Ureter (tissue), 1 donor: ENCODE measurements at regions not wholly inside any gene's neighbourhood (a gene's known extent, or its start where the extent isn't known, plus 50 kb on each side); places are given as distances from the start of the nearest gene placed in this dataset.
"Not testable (repeated sequence)": the region's sequence is repeated elsewhere in the genome, so short reads cannot be mapped to it uniquely, and the experiment has no call there.

Experiments
- DNase-seq: peaks from one replicate; pipeline ENCODE4 v3.0.0-alpha.2; 2020; ENCODE audit warnings: low spot score
- donor health status: DM: yes; HTN: yes; CAD: no.

- DNase-seq: not testable (repeated sequence)
Measured at GRCh38 chr3:195669310-195669709, 51.5 kb upstream of the MUC20 start.

- not testable (repeated sequence) for DNase-seq
Measured at GRCh38 chr3:195668131-195668766, 52.5 kb upstream of the MUC20 start.

GRCh38 chr3:195665311-195665710, 55.5 kb upstream of the MUC20 start:
- DNase-seq: not testable (repeated sequence)

DNA sequence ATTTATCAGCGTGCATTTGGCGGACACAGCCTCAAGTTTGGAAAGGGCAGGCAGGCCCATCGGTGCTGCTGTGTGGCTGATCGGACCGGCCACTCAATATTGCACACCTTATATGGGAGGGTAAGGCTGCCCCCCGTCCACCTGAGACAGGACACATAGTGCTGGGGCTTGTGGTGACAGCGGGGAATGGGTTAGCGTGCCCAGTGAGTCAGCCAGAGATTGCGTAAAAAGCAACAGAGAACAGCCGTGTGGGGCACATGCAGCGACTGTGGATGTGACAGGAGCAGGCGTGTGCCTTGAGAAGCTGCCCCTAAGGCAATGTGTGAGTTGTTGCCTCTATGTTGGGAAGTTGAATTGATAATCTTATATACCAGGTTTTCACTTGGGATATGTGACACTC, 56.6 kb upstream of the MUC20 start:
- not testable (repeated sequence) for DNase-seq

GRCh38 chr3:195659136-195659533, 61.6 kb upstream of the MUC20 start:
- DNase-seq: not testable (repeated sequence)

DNA sequence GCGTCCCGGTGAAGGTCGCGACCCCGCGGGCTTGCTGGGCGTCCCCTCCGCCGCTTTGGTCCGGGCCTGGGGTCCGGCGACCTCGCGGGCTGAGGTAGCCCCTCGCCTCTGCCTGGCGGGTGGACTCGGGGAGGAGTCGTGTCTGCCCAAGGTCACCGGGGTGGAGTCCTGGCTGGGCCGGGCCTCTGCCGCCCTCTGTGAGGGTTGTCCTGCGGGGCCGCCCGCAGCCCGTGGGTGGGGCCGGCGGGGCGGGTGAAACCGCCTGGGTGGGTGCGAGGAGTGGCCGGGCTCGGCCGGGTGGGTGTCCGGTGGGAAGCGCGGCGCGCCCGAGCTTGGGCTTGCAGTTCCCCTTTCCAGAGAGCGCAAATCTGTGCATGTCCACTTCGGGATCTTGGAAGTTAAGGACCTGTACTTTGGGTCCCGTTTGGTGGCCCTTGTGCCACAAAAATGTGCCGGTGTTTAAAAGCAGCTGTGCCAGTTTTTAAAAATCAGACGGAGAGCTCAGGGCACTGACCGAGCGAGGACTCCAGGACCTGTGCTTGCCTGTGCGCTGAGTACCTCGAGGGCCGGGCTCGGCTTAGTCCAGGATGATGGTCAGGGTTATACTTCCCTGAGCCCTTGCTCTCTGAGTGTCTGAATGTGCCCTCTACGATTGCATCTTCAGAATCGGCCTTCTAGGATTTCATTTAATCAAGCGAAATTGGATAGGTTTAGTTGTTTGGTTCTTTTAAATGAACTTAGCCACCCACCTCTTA, 62.2 kb upstream of the MUC20 start:
- not testable (repeated sequence) for DNase-seq

DNA sequence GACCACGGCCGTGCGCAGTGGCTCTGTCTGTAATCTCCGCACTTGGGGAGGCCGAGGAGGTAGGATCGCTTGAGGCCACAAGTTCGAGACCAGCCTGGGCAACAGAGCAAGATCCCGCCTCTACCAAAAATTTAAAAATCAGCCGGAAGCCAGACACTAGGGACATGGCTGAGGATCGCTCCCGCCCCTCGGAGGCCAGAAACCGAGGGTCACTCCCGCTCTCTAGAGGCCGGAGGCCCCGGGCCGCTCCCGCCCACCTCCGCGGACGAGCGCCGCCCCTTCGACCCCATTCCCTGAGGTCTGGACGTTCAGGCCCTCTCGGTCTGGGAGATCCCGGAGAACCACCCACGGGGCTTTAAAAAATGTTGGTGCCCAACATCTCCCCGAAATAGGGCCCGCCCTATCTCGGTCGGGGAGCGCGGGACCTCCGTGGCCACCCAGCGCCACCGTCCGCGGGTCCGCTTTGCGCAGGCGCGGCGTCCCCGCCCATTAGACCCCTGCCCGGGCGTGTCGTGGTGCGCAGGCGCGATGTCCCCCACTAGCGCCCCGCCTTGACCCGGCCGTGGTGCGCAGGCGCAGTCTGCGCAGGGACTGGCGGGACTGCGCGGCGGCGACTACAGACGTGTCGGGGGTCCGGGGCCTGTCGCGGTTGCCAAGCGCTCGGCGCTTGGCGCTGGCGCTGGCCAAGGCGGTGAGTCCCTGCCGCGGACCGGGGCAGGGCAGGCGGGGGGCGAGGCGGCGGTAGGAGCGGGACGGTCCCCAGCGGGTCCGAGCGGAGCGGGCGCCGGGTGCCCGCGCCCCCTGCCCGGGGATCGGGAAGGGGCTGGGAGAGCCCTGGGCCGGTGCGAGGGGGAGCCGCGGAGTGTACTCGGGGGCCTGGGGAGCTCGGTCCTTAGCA, 63.1 kb upstream of the MUC20 start:
- peak; percentile 84 for DNase-seq

GRCh38 chr3:195656091-195656490, 64.7 kb upstream of the MUC20 start:
- not testable (repeated sequence) for DNase-seq

GRCh38 chr3:195654746-195655145, 66.0 kb upstream of the MUC20 start:
- DNase-seq: not testable (repeated sequence)

DNA sequence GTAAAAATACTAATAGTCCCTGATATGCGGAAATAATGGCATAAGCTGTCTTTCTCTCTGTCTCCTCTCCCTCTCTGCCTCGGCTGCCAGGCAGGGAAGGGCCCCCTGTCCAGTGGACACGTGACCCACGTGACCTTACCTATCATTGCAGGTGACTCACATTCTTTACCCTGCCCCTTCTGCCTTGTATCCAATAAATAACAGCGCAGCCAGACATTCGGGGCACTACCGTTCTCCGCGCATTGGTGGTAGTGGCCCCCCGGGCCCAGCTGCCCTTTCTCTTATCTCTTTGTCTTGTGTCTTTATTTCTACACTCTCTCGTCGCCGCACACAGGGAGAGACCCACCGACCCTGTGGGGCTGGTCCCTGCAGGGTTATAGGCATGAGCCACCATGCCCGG, 66.6 kb upstream of the MUC20 start:
- not testable (repeated sequence) for DNase-seq

DNA sequence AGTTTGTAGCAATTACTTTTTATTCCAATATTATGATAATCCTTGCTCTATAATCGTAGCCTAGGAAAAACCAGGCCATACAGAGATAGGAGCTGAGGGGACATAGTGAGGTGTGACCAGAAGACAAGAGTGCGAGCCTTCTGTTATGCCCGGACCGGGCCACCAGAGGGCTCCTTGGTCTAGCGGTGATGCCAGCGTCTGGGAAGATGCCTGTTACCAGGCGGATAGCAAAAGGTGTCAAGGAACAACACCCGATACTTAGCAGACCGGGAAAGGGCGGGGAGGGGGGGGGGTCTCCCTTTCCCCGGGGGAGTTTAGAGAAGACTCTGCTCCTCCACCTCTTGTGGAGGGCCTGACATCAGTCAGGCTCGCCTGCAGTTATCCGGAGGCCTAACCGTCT, 67.1 kb upstream of the MUC20 start:
- DNase-seq: not testable (repeated sequence)

GRCh38 chr3:195647912-195648702, 64.4 kb upstream of the APOD start:
- DNase-seq: not testable (repeated sequence)

DNA sequence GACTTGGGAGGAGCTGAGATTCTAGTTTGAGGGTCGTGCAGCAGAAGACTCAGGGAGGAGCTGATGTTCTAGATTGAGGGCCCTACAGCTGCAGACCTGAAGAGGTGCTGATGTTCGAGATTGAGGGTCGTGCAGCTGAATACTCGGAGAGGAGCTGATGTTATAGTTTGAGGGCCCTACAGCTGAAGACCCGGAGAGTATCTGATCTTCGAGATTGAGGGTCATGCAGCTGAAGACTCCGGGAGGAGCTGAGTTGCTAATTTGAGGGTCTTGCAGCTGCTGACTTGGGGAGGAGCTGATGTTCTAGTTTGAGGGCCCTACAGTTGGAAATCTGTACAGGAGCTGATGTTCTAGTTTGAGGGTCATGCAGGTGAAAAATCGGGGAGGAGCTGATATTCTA, 62.1 kb upstream of the APOD start:
- not testable (repeated sequence) for DNase-seq

GRCh38 chr3:195643245-195643644, 59.5 kb upstream of the APOD start:
- not testable (repeated sequence) for DNase-seq

DNA sequence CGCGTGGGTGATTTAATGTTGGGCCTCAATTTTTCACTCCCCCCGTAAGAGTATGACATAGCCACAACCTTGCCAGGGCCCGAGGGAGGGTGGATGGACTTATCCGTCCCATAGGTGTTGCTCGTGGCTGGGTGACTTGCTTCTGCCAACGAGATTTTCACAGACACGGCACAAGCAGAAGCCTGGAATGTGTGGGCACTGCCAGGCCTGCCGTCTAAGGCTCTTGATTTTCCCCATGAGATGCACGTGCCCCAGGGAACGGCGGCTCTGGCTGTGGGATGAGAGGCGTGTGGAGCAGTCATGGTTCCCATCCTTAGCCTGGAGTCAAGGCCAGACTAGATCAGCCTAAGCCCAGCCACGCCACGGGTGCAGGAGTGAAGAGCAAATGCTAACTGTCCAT, 58.6 kb upstream of the APOD start:
- DNase-seq: not testable (repeated sequence)

- not testable (repeated sequence) for DNase-seq
Measured at GRCh38 chr3:195638456-195638855, 54.7 kb upstream of the APOD start.

DNA sequence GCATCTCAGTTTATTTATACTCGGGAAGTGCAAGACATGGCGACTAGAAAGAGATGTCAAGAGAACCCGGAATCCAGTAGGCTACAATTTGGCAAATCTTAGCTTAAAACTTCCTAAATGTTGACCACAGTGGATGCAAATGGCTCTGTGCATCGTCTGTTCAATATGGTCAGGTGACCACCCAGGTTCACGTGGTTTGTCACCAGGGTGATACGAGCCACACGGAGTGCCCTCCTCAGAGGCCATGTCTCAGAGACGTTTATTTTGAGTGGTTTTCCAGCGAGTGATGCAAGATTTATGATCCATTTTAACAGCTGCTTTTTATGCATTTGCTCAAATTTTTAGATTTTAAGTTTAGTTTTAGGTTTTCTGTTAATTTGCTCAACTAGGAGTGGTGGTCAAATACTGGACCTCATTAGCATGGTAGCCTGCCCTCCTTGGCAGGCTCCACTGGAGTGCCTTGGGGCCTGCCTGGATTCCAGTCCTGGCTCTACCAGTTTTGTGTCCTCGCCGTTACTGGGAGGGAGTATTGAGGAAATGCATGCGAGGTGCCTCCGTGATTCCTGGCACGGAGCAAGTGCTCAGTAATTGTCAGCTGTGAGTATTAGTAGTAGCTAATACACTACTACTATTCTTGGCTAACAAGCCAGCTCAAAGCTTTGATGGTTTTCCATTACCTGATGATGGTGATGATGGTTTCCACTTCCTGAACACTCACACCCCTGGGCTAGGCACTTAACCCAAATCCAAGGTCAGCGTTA, 53.9 kb upstream of the APOD start:
- DNase-seq: not testable (repeated sequence)

- DNase-seq: not testable (repeated sequence)
Measured at GRCh38 chr3:195637011-195637410, 53.3 kb upstream of the APOD start.

DNA sequence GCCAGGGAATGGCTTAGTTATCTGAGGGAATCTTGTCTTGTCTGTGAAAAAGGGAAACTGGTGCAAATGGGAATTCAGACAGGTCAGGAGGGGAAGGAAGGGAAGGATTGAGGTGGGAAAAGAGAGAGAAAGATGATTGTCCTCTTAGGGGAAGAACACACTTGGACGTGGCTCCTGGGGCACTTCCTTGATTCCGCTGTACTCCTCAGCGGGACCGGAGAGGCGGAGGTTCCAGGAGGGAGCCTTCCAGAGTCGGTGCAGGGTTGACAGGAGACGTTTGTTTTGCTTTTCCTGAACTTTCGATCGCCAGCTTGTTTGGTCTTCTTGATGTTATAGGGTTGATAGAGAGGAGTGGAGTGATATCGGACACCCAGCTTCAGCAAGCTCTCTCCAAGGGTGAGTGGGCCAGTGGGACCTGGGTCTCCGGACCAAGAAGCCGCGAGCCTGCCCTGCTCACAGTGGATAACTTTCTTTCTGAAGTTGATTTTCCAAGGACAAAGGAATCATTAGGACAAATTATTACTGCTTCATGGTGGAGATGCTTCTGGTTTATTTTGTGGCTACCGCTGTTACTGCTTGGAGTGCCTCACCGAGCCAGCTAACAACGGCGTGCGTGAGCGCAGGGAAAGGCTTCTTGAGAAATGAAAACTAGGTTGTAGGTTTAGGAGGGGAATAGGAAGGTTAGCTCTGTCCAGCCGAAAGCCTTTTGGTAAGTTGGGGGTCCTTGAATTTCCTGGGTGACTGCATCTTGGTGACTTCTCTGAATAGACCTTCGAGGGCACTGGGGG, 52.4 kb upstream of the APOD start:
- not testable (repeated sequence) for DNase-seq
